ENCODE measurements at regions not wholly inside any gene's neighbourhood (a gene's known extent, or its start where the extent isn't known, plus 50 kb on each side); places are given as distances from the start of the nearest gene placed in this dataset.

DNA sequence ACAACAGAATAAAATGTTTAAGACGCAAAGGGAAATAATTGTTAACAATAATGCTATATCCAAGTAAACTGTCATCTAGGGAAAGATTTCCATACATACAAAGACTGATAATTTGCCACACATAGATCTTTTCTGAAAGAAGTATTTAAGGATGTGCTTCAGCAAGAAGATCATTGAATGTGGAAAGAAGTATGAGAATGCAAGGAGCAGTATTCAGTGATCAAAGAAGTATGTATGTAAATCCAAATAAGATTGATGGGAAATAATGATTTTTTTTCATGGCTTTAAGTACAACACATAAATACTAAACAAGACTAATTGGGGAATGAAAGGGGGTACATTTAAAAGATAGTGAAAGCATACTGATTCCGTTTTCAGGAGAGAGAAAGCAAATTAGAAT is 410.4 kb upstream of the HS6ST1 start:
- TF ChIP-seq, protein P1, sequence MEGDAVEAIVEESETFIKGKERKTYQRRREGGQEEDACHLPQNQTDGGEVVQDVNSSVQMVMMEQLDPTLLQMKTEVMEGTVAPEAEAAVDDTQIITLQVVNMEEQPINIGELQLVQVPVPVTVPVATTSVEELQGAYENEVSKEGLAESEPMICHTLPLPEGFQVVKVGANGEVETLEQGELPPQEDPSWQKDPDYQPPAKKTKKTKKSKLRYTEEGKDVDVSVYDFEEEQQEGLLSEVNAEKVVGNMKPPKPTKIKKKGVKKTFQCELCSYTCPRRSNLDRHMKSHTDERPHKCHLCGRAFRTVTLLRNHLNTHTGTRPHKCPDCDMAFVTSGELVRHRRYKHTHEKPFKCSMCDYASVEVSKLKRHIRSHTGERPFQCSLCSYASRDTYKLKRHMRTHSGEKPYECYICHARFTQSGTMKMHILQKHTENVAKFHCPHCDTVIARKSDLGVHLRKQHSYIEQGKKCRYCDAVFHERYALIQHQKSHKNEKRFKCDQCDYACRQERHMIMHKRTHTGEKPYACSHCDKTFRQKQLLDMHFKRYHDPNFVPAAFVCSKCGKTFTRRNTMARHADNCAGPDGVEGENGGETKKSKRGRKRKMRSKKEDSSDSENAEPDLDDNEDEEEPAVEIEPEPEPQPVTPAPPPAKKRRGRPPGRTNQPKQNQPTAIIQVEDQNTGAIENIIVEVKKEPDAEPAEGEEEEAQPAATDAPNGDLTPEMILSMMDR (conservative IDR thresholded peaks at IDR 0.05): no peak
- no peak overlapping the region for H3K27ac ChIP-seq

DNA sequence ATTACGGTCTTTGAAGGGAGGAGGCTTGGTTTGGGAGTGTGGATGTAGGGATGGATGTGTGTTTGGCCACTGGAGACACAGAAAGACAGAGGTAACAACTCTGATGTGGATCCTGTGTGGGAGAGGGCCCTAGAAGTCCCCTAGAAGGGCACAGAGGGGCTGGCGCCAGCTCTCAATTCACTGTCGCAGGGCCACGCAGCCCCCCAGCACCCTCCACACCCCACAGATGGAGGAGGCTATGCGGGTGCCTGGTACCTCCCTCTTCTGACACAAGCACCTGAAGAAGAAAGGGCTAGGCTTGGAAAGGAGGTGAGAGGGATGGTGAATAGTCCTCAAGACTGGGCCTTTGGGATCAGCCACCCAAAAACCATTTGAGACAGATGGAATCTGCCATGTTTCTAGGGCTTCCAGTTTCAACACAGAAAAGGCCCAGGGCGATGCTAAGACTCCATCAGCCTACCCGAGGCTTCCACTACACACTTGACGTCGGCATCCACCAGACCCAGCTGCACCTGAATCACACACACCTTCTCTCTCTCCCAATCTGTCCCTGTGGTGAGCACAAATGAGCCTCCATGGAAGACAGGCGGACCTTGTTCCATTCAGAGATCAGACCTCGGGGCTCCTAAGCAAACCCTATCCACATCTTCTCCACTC is 413.5 kb upstream of the HS6ST1 start:
- TF ChIP-seq, protein P1 (conservative IDR thresholded peaks at IDR 0.05): no peak
- no peak overlapping the region for H3K27ac ChIP-seq

DNA sequence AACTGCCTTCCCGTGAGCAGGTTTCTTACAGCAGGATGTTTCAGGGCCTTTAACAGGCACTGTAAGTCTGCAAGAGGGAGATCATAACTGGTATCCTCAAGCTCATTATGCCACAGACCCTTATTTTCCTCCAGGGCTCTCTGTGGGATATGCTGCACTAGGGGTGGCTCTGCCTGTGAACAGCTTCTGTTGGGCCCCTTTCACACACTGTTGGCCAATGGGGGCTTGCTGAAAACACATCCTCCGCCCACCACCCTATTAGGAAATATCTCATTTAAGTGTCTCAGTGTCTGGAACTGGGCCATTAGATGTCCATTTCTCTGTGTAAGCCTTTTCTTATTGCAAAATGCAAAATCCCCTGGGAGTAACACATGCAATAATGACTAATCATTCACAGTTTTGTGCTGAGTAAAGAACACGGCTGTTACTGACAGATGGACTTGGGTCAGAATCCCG is 414.3 kb upstream of the HS6ST1 start:
- no peak overlapping the region for H3K27ac ChIP-seq
- TF ChIP-seq, protein P1 (conservative IDR thresholded peaks at IDR 0.05): no peak

DNA sequence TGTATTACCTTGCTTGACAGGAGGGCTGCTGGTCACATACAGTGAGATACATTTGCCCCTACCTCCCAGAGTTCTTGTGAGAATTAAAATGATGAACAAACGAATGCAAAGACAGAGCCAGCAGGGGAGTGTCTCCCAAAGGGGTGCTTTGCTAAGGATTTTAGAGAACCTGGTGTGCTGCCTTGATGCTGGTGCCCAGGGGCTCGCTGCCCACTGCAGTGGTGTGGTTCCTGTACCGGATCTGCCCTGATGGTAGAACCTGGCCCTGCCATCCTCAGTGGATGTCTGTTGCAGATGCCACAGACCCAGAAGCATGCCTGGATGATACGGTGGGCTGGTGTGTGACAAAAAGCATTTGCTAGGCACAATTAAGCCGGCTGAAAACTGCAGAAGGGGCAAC is 414.8 kb upstream of the HS6ST1 start:
- TF ChIP-seq, protein P1 (conservative IDR thresholded peaks at IDR 0.05): no peak
- no peak overlapping the region for H3K27ac ChIP-seq

DNA sequence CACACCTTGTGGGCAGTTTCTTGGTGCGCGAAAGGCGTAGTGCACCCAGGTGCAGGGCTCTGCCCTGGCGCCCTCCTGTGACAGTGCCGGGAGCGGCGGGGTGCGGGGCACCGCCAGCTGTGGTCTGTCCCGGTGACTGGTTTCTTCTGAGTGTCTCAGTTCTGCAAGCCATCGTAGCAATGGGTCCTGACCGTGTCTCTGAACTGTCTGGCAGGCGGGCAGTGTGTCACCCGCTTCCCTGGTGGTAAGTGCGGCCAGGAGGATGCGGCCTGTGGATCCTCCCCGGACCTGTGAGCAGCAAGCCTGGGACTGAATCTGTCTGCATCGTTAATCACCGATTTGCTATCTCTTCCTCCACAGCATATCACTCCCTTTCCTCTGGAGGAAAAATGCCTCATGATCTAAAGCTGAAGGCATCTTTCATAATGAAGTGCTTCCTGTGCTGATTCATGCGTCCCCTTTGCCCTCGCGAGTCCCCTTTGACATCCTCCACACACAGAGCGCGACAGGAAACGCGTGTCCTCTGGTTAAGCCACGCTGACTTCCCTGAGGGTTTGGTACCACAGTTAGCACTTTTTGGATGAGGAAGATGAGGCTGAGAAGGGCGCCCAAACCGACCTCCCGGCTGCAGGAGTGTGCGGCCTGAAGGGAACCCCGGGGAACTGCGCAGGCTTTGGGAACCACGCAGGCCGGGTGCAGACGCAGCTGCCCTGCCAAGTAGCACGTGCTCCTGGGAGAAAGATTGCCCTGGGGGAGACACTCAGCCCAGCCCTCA is 416.0 kb upstream of the HS6ST1 start:
- no peak overlapping the region for H3K27ac ChIP-seq
- TF ChIP-seq, protein P1 (conservative IDR thresholded peaks at IDR 0.05): no peak

DNA sequence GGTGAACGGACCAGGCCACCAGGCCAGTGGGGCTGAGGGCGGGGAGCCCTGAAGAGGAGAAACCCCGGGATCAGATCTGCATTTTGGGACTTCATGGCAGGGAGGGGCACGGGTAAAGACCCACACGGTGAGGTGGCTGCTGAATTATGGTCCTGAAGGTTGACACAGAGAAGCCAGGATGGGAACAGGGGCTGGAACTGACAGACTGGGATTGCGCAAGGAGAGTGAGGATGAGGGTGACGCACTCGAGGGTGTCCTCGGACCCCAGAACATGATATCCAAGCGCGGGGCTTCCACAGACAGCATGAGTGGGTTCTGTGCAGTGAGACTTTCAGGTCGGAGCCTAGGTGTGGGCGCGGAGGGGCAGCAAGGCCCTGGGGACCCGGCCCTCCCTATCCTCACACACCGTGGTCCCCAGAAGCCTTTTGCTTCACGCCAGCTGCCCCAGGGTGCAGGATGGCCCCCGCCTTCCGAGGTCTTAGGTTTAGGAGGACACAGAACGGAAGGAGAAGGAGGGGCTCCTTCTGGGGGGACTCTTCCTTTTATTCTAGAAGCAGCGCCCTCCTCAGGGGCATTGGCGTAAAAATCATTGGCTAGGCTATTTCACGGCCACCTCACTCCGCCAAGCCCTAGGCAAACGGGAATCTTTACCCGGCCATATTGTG is 416.8 kb upstream of the HS6ST1 start:
- TF ChIP-seq, protein P1 (conservative IDR thresholded peaks at IDR 0.05): no peak
- H3K27ac ChIP-seq: no peak overlapping the region

DNA sequence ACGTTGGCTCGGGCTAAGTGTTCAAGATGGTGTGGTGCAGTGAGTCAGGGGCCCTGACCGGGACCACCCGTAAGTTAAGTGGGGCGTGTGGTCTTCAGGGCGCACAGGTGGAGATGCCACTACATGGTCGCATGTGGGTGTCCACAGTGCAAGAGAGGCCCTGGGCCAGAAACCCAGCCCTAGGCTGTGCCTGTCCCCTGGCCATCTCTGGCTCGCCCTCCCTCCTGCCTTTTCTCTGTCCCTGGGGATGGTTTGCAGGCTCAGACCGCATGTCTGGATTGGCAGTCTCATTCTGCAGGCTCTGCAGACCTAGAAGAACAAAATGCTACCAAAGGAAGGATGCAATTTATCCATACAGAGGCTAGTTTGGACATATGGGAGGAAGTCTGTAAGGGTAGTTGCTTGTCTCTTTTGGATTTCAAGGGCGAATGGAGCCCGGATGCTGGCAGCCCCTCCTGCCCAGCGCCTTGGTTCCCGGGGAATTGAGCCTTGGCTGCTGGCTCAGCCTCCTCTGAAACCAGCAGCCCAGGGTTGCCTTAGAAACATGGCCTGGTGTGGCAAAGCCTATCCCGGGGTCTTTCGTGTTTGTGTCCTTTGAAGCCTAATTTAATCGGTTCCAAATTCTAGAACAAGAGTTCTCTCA is 417.5 kb upstream of the HS6ST1 start:
- TF ChIP-seq, protein P1 (conservative IDR thresholded peaks at IDR 0.05): no peak
- no peak overlapping the region for H3K27ac ChIP-seq

Measured in VCaP (cell line).